A673 (cell line): ENCODE measurements at regions not wholly inside any gene's neighbourhood (a gene's known extent, or its start where the extent isn't known, plus 50 kb on each side); places are given as distances from the start of the nearest gene placed in this dataset.

ENCODE experiments used
- BruUV-seq: library from RNA; stranded (reverse); fragments of 400-500 nt; replicated peaks from 2 replicates; lab custom pipeline; 2021; lab: Mats Ljungman, UMichigan
- CTCF ChIA-PET: fragments of 300-600 bp; sonication (Branson Sonifier 250); formaldehyde crosslinking; loops from one replicate; lab custom pipeline; 2022; ENCODE audit warnings: antibody characterized with exemption; lab: Charles Lee
- POLR2A ChIA-PET: fragments of 300-600 bp; sonication (Branson Sonifier 250); formaldehyde crosslinking; loops from one replicate; lab custom pipeline; 2022; ENCODE audit warnings: antibody characterized with exemption; ENCODE audit not compliant: low non-redundant PET; lab: Charles Lee
- DNase-seq: peaks from one replicate; pipeline ENCODE4 v3.0.0-alpha.2; 2015; ENCODE audit warnings: low spot score
- H3K27ac ChIP-seq: fragments of 200-600 bp; sonication (generic); 2 replicates; pipeline ENCODE4 v1.5.1; 2016; ENCODE audit warnings: mixed run types, low read depth, mild to moderate bottlenecking, mixed read lengths, antibody characterized with exemption, low read length; ENCODE audit not compliant: poor library complexity, severe bottlenecking
- H3K27me3 ChIP-seq: fragments of 200-600 bp; sonication (generic); replicated peaks from 2 replicates; pipeline ENCODE4 v1.6.1; 2017; ENCODE audit warnings: mixed run types, low read depth, mild to moderate bottlenecking, mixed read lengths, antibody characterized with exemption, low read length; ENCODE audit not compliant: insufficient read depth, poor library complexity
- H3K36me3 ChIP-seq: fragments of 200-600 bp; sonication (generic); 2 replicates; pipeline ENCODE4 v1.6.1; 2016; ENCODE audit warnings: mixed run types, mild to moderate bottlenecking, mixed read lengths, antibody characterized with exemption, low read length; ENCODE audit not compliant: insufficient read depth, poor library complexity, severe bottlenecking
- H3K4me1 ChIP-seq: fragments of 200-600 bp; sonication (generic); 2 replicates; pipeline ENCODE4 v1.6.1; 2017; ENCODE audit warnings: mixed run types, mild to moderate bottlenecking, mixed read lengths, antibody characterized with exemption, low read length; ENCODE audit not compliant: insufficient read depth, poor library complexity, severe bottlenecking
- H3K4me3 ChIP-seq: fragments of 200-600 bp; sonication (generic); 2 replicates; pipeline ENCODE4 v1.5.1; 2016; ENCODE audit warnings: low read depth, mixed run types, mild to moderate bottlenecking, mixed read lengths, low read length; ENCODE audit not compliant: poor library complexity, severe bottlenecking
- H3K9me3 ChIP-seq: fragments of 200-600 bp; sonication (generic); 2 replicates; pipeline ENCODE4 v1.6.1; 2016; ENCODE audit warnings: mixed run types, low read depth, mild to moderate bottlenecking, mixed read lengths, antibody characterized with exemption, low read length; ENCODE audit not compliant: poor library complexity, severe bottlenecking
- EZH2 ChIP-seq: fragments of 200-600 bp; sonication (generic); IDR thresholded peaks from 2 replicates; pipeline ENCODE4 v1.6.1; 2017; ENCODE audit warnings: borderline replicate concordance, low read depth, mild to moderate bottlenecking, mixed read lengths, antibody characterized with exemption, low read length; ENCODE audit not compliant: poor library complexity, severe bottlenecking
- intact Hi-C: fragments of 100-400 bp; cut with micrococcal nuclease; formaldehyde crosslinking; loops from one replicate; pipeline ENCODE4 v1.10.0; 2022; ENCODE audit not compliant: unreplicated experiment
- TF ChIP-seq, protein P1 (sequence below): fragments of 300-800, 200-600 bp; sonication (generic); conservative IDR thresholded peaks from 2 replicates; pipeline ENCODE4 v1.5.1; 2017; ENCODE audit warnings: low read depth, mild to moderate bottlenecking, antibody characterized with exemption, low read length, moderate library complexity, mixed read lengths

DNA sequence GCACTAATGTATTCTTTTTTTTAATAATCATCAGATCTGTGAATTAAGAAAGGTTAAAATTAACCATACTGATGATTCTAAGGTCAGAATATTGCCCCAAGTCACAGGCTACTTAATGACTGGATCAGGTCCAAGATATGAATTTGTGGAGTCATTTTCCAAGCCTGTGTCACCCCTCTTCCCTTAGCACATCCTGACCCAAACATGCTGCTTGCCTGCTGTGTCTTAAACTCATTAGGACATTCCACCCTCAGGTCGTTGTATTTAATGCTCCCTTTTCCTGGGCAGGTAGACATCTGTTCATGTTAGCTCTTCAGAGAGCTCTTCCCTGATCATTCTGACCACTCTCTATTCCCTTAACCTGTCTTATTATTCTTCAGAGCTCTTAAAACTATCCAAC is 463.5 kb upstream of the PDE3A start:
- Histone ChIP-seq H3K27ac (no peak overlapping the region), H3K9me3 (no peaks in the 10 kb centered on the region), H3K4me1 (no peaks in the 10 kb centered on the region), H3K4me3 (no peak overlapping the region), H3K36me3 (no peaks in the 10 kb centered on the region), H3K27me3 (no peaks in the 10 kb centered on the region)
- TF ChIP-seq, protein P1, sequence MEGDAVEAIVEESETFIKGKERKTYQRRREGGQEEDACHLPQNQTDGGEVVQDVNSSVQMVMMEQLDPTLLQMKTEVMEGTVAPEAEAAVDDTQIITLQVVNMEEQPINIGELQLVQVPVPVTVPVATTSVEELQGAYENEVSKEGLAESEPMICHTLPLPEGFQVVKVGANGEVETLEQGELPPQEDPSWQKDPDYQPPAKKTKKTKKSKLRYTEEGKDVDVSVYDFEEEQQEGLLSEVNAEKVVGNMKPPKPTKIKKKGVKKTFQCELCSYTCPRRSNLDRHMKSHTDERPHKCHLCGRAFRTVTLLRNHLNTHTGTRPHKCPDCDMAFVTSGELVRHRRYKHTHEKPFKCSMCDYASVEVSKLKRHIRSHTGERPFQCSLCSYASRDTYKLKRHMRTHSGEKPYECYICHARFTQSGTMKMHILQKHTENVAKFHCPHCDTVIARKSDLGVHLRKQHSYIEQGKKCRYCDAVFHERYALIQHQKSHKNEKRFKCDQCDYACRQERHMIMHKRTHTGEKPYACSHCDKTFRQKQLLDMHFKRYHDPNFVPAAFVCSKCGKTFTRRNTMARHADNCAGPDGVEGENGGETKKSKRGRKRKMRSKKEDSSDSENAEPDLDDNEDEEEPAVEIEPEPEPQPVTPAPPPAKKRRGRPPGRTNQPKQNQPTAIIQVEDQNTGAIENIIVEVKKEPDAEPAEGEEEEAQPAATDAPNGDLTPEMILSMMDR, result no peak
- no peak for TF ChIP-seq EZH2
- ChIA-PET POLR2A (no interaction called here), CTCF (no interaction called here)
- DNase-seq, result no peak
- intact Hi-C loops, result no loop called here
- no TSS peak for BruUV-seq

DNA sequence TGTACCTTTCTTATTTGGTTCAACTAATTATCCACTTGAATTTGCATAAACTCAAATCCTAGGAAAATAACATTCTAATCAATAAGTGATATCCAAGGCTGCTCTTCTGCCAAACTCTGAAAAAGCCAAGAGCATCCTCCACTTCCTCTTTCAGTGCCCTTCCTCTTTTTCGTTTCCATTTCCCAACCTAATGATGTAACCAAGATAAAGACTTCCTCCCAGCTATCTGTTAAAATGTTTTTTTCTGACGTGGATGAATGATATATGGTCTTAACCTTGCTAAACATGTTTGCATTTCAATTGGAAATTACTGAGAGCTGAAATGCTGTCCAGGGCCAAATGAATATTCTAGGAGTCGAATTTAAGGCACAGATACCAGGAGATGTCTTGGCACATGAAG is 459.5 kb upstream of the PDE3A start:
- CTCF ChIA-PET, result no interaction called here

DNA sequence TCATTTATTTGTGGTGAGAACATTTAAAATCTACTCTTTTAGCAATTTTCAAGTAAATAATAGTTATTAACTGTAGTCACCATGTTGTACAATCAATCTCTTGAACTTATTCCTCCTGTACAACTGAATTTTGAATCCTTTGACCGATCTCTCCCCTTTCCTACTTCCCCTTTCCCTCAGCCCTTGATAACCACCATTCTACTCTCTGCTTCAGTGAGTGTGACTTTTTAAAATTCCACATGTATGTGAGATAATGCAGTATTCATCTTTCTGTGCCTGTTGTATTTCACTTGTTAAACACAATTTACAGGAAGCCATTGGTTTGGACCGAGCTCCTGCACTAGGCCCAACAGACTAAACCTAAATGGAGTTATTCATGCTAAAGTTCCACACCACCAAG is 458.9 kb upstream of the PDE3A start:
- POLR2A ChIA-PET, result interaction anchor here (0.6 kb wide), 1 partner anchor 17 kb away, joined by 16 read pairs; no protein-coding TSS in a partner anchor
- DNase-seq, result no peak
- CTCF ChIA-PET, result no interaction called here
- no peak overlapping the region for H3K27ac ChIP-seq
- intact Hi-C loops, result no loop called here
- H3K36me3 ChIP-seq, result no peaks in the 10 kb centered on the region
- no peaks in the 10 kb centered on the region for H3K27me3 ChIP-seq
- no peaks in the 10 kb centered on the region for H3K9me3 ChIP-seq
- BruUV-seq, result no TSS peak
- H3K4me3 ChIP-seq, result no peak overlapping the region
- no peak for TF ChIP-seq EZH2
- TF ChIP-seq, protein P1, result no peak
- H3K4me1 ChIP-seq, result no peaks in the 10 kb centered on the region

More for the DNA sequence above, 459.5 kb upstream of the PDE3A start:
- no peak for DNase-seq
- POLR2A ChIA-PET, result interaction anchor here (0.6 kb wide), 1 partner anchor 17 kb away, joined by 16 read pairs; no protein-coding TSS in a partner anchor
- no TSS peak for BruUV-seq
- H3K27me3 ChIP-seq, result no peaks in the 10 kb centered on the region
- no peaks in the 10 kb centered on the region for H3K4me1 ChIP-seq
- TF ChIP-seq EZH2, result no peak
- TF ChIP-seq, protein P1, result no peak
- no peak overlapping the region for H3K4me3 ChIP-seq
- no peak overlapping the region for H3K27ac ChIP-seq
- intact Hi-C loops, result no loop called here
- no peaks in the 10 kb centered on the region for H3K36me3 ChIP-seq
- H3K9me3 ChIP-seq, result no peaks in the 10 kb centered on the region
